ENCODE measurements at regions not wholly inside any gene's neighbourhood (a gene's known extent, or its start where the extent isn't known, plus 50 kb on each side); places are given as distances from the start of the nearest gene placed in this dataset.

- TF ChIP-seq, protein P1, sequence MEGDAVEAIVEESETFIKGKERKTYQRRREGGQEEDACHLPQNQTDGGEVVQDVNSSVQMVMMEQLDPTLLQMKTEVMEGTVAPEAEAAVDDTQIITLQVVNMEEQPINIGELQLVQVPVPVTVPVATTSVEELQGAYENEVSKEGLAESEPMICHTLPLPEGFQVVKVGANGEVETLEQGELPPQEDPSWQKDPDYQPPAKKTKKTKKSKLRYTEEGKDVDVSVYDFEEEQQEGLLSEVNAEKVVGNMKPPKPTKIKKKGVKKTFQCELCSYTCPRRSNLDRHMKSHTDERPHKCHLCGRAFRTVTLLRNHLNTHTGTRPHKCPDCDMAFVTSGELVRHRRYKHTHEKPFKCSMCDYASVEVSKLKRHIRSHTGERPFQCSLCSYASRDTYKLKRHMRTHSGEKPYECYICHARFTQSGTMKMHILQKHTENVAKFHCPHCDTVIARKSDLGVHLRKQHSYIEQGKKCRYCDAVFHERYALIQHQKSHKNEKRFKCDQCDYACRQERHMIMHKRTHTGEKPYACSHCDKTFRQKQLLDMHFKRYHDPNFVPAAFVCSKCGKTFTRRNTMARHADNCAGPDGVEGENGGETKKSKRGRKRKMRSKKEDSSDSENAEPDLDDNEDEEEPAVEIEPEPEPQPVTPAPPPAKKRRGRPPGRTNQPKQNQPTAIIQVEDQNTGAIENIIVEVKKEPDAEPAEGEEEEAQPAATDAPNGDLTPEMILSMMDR (optimal IDR thresholded peaks at IDR 0.05 in 1 of 3, IDR thresholded peaks at IDR 0.05 in 1 of 3, conservative IDR thresholded peaks at IDR 0.05 in 1 of 3; ENCODE audit: extremely low read depth in 1 of 3, insufficient read depth in 2 of 3, low read length in 3 of 3), result no peak
- TF ChIP-seq EZH2 (IDR thresholded peaks at IDR 0.05; ENCODE audit: low read length), result no peak
- H3K9ac ChIP-seq (ENCODE audit: control insufficient read depth, extremely low read depth, insufficient read depth, low read length), result no peak overlapping the region
- dilution Hi-C loops (cut with MboI; ENCODE audit: extremely low pct_ligation_motif_present, low sequenced_read_pairs), result no loop called here
- no peaks in the 10 kb centered on the region for H3K27me3 ChIP-seq (ENCODE audit: control insufficient read depth, extremely low read depth, insufficient read depth, low read length)
- H3K79me2 ChIP-seq (ENCODE audit: control insufficient read depth, insufficient read depth, low read length), result no peaks in the 10 kb centered on the region
- no peak for DNase-seq (ENCODE audit: low read depth, low spot score)
- H3K4me1 ChIP-seq (ENCODE audit: control insufficient read depth, extremely low read depth, insufficient read depth, low read length), result peaks cover 9% of the 10 kb centered on the region
- H3K27ac ChIP-seq (ENCODE audit: control insufficient read depth, insufficient read depth, low read length), result no peak overlapping the region
- H3K9me1 ChIP-seq (ENCODE audit: control insufficient read depth, extremely low read depth, insufficient read depth, low read length), result no peaks in the 10 kb centered on the region
- H3K9me3 ChIP-seq (ENCODE audit: control insufficient read depth, low read depth, low read length), result no peaks in the 10 kb centered on the region
- no peaks in the 10 kb centered on the region for H3K36me3 ChIP-seq (ENCODE audit: control insufficient read depth in 2 of 2, extremely low read depth in 1 of 2, insufficient read depth in 2 of 2, low read length in 2 of 2)
- H3K4me3 ChIP-seq (ENCODE audit: control insufficient read depth in 2 of 3, extremely low read depth in 1 of 3, insufficient read depth in 2 of 3, low read depth in 1 of 3, low read length in 3 of 3), result no peak overlapping the region
- no peak for FAIRE-seq
- no peak overlapping the region for H3K4me2 ChIP-seq (ENCODE audit: control insufficient read depth, extremely low read depth, insufficient read depth, low read depth, low read length)
- H2AFZ ChIP-seq (ENCODE audit: control insufficient read depth, low read length), result no peak overlapping the region
- no peaks in the 10 kb centered on the region for H4K20me1 ChIP-seq (ENCODE audit: control insufficient read depth, extremely low read depth, insufficient read depth, low read length)
Observed at GRCh38 chr15:48020166-48020565, 100.6 kb upstream of the SLC24A5 start.

GRCh38 chr15:48021336-48022086 lies 99.3 kb upstream of the SLC24A5 start:
- Histone ChIP-seq H3K9me3 (ENCODE audit: control insufficient read depth, low read depth, low read length) (no peaks in the 10 kb centered on the region), H3K4me3 (ENCODE audit: control insufficient read depth in 2 of 3, extremely low read depth in 1 of 3, insufficient read depth in 2 of 3, low read depth in 1 of 3, low read length in 3 of 3) (no peak overlapping the region), H3K27ac (ENCODE audit: control insufficient read depth, insufficient read depth, low read length) (no peak overlapping the region), H3K36me3 (ENCODE audit: control insufficient read depth in 2 of 2, extremely low read depth in 1 of 2, insufficient read depth in 2 of 2, low read length in 2 of 2) (no peaks in the 10 kb centered on the region), H3K9ac (ENCODE audit: control insufficient read depth, extremely low read depth, insufficient read depth, low read length) (no peak overlapping the region), H2AFZ (ENCODE audit: control insufficient read depth, low read length) (no peak overlapping the region), H3K27me3 (ENCODE audit: control insufficient read depth, extremely low read depth, insufficient read depth, low read length) (no peaks in the 10 kb centered on the region), H4K20me1 (ENCODE audit: control insufficient read depth, extremely low read depth, insufficient read depth, low read length) (no peaks in the 10 kb centered on the region), H3K4me2 (ENCODE audit: control insufficient read depth, extremely low read depth, insufficient read depth, low read depth, low read length) (no peak overlapping the region), H3K79me2 (ENCODE audit: control insufficient read depth, insufficient read depth, low read length) (no peaks in the 10 kb centered on the region), H3K4me1 (ENCODE audit: control insufficient read depth, extremely low read depth, insufficient read depth, low read length) (peaks cover 9% of the 10 kb centered on the region), H3K9me1 (ENCODE audit: control insufficient read depth, extremely low read depth, insufficient read depth, low read length) (no peaks in the 10 kb centered on the region)
- no peak for DNase-seq (ENCODE audit: low read depth, low spot score)
- FAIRE-seq, result no peak
- dilution Hi-C loops (cut with MboI; ENCODE audit: extremely low pct_ligation_motif_present, low sequenced_read_pairs), result no loop called here
- TF ChIP-seq, protein P1 (optimal IDR thresholded peaks at IDR 0.05 in 1 of 3, IDR thresholded peaks at IDR 0.05 in 1 of 3, conservative IDR thresholded peaks at IDR 0.05 in 1 of 3; ENCODE audit: extremely low read depth in 1 of 3, insufficient read depth in 2 of 3, low read length in 3 of 3), result no peak
- TF ChIP-seq EZH2 (IDR thresholded peaks at IDR 0.05; ENCODE audit: low read length), result no peak
